WI38 (cell line): ENCODE measurements at regions not wholly inside any gene's neighbourhood (a gene's known extent, or its start where the extent isn't known, plus 50 kb on each side); places are given as distances from the start of the nearest gene placed in this dataset.

Source experiments
- H3K4me3 ChIP-seq: 2 replicates; pipeline ENCODE4 v1.5.1; 2011; ENCODE audit warnings: low read depth, mild to moderate bottlenecking, control low read depth, low read length
- TF ChIP-seq, protein P1 (sequence below): IDR thresholded peaks from 2 replicates; pipeline ENCODE4 v1.5.1; 2012; ENCODE audit warnings: low read depth, mild to moderate bottlenecking, control low read depth, low read length

DNA sequence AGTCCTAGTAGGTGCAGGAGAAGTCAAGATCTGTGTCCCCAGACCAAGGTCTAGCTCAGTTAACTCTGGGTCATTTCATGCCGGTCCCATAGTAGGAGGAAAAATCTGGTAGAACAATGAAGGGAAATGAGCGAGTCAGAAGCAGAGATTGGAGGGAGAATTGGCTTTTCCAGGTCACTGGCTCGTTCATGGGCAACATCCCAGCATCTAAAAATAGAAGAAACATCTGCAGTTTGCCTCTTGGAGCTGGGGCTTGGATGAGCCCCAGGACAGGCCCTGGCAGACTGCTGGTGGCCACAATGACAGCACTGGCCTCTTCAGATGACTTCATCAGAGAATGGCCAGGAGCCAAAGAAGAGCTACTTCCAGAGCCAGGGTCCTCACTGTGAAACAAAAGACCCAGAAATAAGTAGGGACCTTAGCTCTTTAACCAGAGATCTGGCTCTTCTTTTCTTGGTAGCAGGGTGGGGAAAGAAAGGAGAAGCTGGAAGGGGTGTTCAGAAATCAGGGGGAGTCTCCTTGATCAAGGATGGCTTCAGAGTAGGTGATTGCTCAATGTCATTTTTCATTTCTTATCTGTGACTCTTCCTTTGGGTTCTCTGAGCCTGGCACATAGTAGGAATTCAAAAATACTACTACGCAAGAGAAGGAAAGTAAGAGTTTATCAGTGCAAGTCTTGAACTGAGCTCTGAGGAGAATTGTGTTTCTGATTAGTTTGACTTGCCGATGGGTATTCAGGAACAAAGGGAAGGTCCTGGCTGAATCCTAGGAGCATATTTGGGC is 102.6 kb downstream of the TMPRSS5 start:
- TF ChIP-seq, protein P1, sequence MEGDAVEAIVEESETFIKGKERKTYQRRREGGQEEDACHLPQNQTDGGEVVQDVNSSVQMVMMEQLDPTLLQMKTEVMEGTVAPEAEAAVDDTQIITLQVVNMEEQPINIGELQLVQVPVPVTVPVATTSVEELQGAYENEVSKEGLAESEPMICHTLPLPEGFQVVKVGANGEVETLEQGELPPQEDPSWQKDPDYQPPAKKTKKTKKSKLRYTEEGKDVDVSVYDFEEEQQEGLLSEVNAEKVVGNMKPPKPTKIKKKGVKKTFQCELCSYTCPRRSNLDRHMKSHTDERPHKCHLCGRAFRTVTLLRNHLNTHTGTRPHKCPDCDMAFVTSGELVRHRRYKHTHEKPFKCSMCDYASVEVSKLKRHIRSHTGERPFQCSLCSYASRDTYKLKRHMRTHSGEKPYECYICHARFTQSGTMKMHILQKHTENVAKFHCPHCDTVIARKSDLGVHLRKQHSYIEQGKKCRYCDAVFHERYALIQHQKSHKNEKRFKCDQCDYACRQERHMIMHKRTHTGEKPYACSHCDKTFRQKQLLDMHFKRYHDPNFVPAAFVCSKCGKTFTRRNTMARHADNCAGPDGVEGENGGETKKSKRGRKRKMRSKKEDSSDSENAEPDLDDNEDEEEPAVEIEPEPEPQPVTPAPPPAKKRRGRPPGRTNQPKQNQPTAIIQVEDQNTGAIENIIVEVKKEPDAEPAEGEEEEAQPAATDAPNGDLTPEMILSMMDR: no peak
- no peak overlapping the region for H3K4me3 ChIP-seq

DNA sequence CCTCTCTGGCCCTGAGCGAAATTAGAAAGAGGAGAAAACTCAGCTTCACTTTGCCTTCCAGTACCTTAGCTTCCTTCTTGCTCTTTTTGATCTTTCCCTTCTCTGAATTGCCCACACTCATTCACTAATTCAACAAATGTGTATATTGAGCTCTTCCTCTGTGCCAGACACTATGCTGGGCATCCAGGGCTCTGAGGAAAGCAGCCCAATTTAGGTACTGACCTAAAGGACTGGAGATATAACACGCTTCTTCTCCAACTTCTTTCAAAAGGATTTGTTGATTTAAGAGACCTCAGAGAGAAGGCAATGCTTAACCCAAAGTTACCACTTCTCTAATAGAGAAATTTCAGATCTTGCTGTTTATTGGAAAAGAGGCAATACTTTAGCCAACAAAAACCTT is 103.6 kb downstream of the TMPRSS5 start:
- TF ChIP-seq, protein P1: no peak
- no peak overlapping the region for H3K4me3 ChIP-seq

DNA sequence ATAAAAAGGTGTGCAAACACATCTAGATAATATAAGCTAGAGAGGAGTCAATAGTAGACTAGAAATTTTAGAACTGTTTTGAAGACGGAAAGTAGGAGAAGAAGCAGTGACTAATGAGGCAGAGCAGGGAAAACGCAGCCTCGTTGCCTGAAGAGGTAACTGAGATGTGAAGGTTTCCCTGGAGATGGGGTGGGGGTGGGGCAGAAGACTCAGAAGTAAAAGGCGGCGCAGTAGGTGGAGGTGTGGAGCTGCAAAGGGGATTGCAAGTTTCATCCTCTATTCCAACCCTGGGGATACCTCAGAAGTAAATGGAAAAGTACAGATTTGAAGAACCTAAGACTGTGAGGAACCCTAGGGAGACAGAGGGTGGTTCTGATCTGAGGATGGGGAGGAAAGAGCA is 109.5 kb downstream of the TMPRSS5 start:
- TF ChIP-seq, protein P1: no peak
- no peak overlapping the region for H3K4me3 ChIP-seq

DNA sequence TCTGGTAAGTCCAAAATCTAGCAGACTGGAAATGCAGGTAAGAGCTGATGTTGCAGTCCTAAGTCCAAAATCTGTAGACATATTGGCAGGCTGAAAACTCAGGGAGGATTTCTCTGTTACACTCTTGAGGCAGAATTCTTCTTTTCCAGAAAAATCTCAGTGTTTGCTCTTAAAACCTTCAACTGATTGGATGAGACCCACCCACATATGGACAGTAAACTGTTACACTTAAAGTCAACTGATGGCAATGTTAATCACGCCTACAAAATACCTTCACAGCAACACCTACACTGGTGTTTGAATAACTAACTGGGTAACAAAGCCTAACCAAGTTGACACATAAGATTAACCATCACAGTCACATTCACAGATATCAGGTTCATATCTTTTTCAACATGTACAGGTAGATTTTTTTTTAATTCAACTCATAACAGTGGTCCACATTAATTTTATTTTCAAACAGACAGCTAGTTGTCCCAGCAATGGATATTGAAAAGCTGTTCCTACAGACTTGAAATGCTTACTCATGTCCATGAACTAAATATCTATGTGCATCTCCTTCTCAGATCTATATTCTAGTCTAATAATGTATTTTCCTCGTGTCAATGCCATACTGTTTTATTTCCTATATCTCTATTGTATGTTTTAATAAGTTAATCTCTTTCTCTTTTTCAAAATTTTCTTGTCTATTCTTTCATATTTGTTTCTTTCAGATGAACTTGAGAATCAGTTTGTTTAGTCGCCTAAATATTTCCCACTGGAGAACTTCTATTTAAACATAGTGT is 110.1 kb downstream of the TMPRSS5 start:
- no peak overlapping the region for H3K4me3 ChIP-seq
- TF ChIP-seq, protein P1: no peak

DNA sequence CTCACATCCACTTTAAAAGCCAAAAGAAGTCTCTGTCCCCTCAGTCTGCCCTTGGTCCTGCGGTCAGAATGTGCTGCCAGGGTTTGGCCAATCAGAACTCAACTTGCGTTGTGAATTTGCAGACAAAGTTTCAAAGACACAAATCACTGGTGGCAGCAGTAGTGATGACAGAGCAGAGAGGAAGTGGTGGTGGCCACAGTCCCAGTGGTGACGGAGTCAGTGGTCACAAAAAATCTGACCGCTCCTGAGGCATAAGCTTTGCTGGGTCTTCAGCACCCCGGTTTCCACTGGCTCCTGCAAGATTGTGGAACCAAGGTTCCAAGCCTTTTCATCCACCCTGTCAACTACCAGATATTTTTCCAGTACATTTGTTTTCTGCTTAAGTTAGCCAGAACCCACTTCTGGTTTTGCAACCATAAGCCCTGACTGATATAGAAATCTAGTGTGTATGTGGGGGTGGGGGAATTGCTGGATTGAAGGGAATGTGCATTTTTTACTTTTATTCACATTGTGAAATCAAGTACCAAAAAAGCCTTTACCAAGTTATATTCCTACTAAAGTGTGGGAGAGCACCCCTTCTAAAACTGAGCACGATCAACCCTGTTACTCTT is 112.3 kb downstream of the TMPRSS5 start:
- TF ChIP-seq, protein P1: no peak
- H3K4me3 ChIP-seq: no peak overlapping the region

DNA sequence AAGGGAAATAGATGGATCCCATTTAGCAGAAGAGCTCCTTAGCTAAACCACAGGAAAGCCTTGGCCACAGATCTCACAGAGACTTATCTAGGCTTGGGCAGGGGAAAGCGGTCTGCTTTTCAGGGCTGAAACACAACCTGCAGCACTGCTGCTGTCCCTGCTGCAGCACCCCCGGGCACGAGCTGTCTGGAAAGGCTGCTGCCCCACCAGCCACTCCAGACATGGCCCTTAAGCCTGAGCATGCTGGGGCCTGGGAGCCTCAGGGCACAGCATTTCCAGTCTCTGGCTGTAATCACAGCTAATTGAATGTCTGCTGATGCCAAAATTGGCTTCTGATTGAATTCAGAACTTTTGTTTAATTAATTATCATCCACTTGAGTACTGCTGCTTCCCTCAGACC is 115.0 kb downstream of the TMPRSS5 start:
- H3K4me3 ChIP-seq: no peak overlapping the region
- TF ChIP-seq, protein P1: no peak
